GM23248 (cell line): ENCODE measurements at regions not wholly inside any gene's neighbourhood (a gene's known extent, or its start where the extent isn't known, plus 50 kb on each side); places are given as distances from the start of the nearest gene placed in this dataset.

Experiments used
- EZH2 ChIP-seq: fragments of 200-600 bp; sonication (generic); IDR thresholded peaks from 2 replicates; pipeline ENCODE4 v1.6.1; 2018; ENCODE audit warnings: antibody characterized with exemption, mild to moderate bottlenecking; ENCODE audit not compliant: insufficient read depth, poor library complexity, severe bottlenecking
- EZH2phosphoT487 ChIP-seq: fragments of 200-600 bp; sonication (generic); IDR thresholded peaks from 2 replicates; pipeline ENCODE4 v1.6.1; 2018; ENCODE audit warnings: antibody characterized with exemption, moderate library complexity, mild to moderate bottlenecking, low read depth; ENCODE audit not compliant: insufficient read depth

DNA sequence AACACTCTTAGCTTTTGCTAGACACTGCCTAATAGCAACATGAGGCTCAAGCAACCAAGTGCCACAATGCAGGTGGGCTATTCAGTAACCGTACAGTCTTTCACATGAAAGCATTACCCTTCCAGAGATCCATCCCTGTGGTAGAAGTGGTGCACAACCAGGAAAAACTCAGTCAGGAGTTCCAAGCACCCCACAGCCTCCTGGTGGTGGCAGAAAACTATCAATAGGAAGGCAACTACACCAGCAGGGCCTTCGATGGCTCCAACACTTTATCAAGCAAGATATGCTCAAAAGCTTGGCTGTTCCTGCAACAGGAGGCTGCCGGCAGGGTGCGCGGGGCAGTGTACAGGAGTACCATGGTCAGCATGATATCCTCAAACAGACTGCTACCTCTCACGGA, 176.1 kb upstream of the DLGAP1 start:
- TF ChIP-seq EZH2 (no peak), EZH2phosphoT487 (no peak)
